Mesenchymal stem cell (in vitro differentiated cells and primary cell): ENCODE measurements at regions not wholly inside any gene's neighbourhood (a gene's known extent, or its start where the extent isn't known, plus 50 kb on each side); places are given as distances from the start of the nearest gene placed in this dataset.
A peak's percentile ranks its signal among the peaks of the same experiment; 100 is the strongest.

ENCODE experiments used
- DNase-seq: peaks from one replicate; pipeline ENCODE4 v3.0.0-alpha.2; 2013
- H2AFZ ChIP-seq: one replicate; pipeline ENCODE4 v1.6.1; 2013; ENCODE audit warnings: low read depth, mild to moderate bottlenecking, control low read depth, inconsistent platforms, low read length, moderate library complexity
- H2AK5ac ChIP-seq: 2 replicates; pipeline ENCODE4 v1.6.1; 2013; ENCODE audit warnings: low read length, moderate library complexity, mild to moderate bottlenecking, inconsistent platforms; ENCODE audit not compliant: severe bottlenecking
- H2BK120ac ChIP-seq: one replicate; pipeline ENCODE4 v1.6.1; 2013; ENCODE audit warnings: low read depth, mild to moderate bottlenecking, inconsistent platforms, low read length, moderate library complexity
- H2BK12ac ChIP-seq, 2 experiments: one replicate each; pipeline ENCODE4 v1.6.1; 2013; ENCODE audit warnings: inconsistent platforms in 2 of 2, low read length in 2 of 2, mild to moderate bottlenecking in 2 of 2, moderate library complexity in 2 of 2, control low read depth in 1 of 2
- H2BK15ac ChIP-seq: one replicate; pipeline ENCODE4 v1.6.1; 2013; ENCODE audit warnings: mild to moderate bottlenecking, low read depth, inconsistent platforms; ENCODE audit not compliant: poor library complexity, severe bottlenecking
- H2BK5ac ChIP-seq: 2 replicates; pipeline ENCODE4 v1.6.1; 2013; ENCODE audit warnings: low read depth, mild to moderate bottlenecking, low read length, control low read depth, inconsistent platforms; ENCODE audit not compliant: poor library complexity, severe bottlenecking
- H3K14ac ChIP-seq, 2 experiments: one replicate each; pipeline ENCODE4 v1.6.1; 2013; ENCODE audit warnings: inconsistent platforms in 2 of 2, low read length in 2 of 2, control low read depth in 1 of 2, mild to moderate bottlenecking in 1 of 2, moderate library complexity in 1 of 2
- H3K18ac ChIP-seq, 2 experiments: one replicate each; pipeline ENCODE4 v1.6.1; 2013; ENCODE audit warnings: inconsistent platforms in 2 of 2, low read length in 2 of 2, control low read depth in 1 of 2, low read depth in 1 of 2, mild to moderate bottlenecking in 1 of 2
- H3K23ac ChIP-seq, 2 experiments: one replicate each; pipeline ENCODE4 v1.6.1; 2013; ENCODE audit warnings: inconsistent platforms in 2 of 2, low read length in 2 of 2, mild to moderate bottlenecking in 2 of 2, moderate library complexity in 2 of 2, control low read depth in 1 of 2
- H3K27ac ChIP-seq: 2 replicates; pipeline ENCODE4 v1.5.1; 2013; ENCODE audit warnings: mild to moderate bottlenecking, moderate library complexity, low read length, control low read depth, inconsistent platforms; ENCODE audit not compliant: poor library complexity, severe bottlenecking
- H3K27me3 ChIP-seq, 2 experiments: 2 replicates each; pipeline versions ENCODE4 v1.6.1 to v1.7.0; 2013; ENCODE audit warnings: low read length in 2 of 2, mild to moderate bottlenecking in 2 of 2, moderate library complexity in 2 of 2, control low read depth in 1 of 2, inconsistent platforms in 1 of 2; ENCODE audit not compliant: control insufficient read depth in 1 of 2, insufficient read depth in 1 of 2
- H3K36me3 ChIP-seq, 2 experiments: 2 replicates each; pipeline versions ENCODE4 v1.6.1 to v1.7.0; 2013; ENCODE audit warnings: low read length in 2 of 2, control low read depth in 1 of 2, inconsistent platforms in 1 of 2, low read depth in 1 of 2, mild to moderate bottlenecking in 1 of 2; ENCODE audit not compliant: insufficient read depth in 2 of 2, control insufficient read depth in 1 of 2
- H3K4ac ChIP-seq, 2 experiments: one replicate each; pipeline ENCODE4 v1.6.1; 2013; ENCODE audit warnings: inconsistent platforms in 2 of 2, low read length in 2 of 2, mild to moderate bottlenecking in 2 of 2, moderate library complexity in 2 of 2, control low read depth in 1 of 2, low read depth in 1 of 2
- H3K4me1 ChIP-seq: 2 replicates; pipeline ENCODE4 v1.6.1; 2013; ENCODE audit warnings: low read depth, low read length, control low read depth; ENCODE audit not compliant: control insufficient read depth, insufficient read depth
- H3K4me2 ChIP-seq: 2 replicates; pipeline ENCODE4 v1.6.1; 2013; ENCODE audit warnings: low read length, mild to moderate bottlenecking, inconsistent platforms; ENCODE audit not compliant: poor library complexity, severe bottlenecking
- H3K4me3 ChIP-seq, 2 experiments: 2 replicates each; pipeline versions ENCODE4 v1.5.1 to v1.7.0; 2013; ENCODE audit warnings: low read length in 2 of 2, mild to moderate bottlenecking in 2 of 2, control low read depth in 1 of 2, low read depth in 1 of 2; ENCODE audit not compliant: insufficient read depth in 1 of 2
- H3K79me1 ChIP-seq: replicated peaks from 2 replicates; pipeline ENCODE4 v1.6.1; 2013; ENCODE audit warnings: mild to moderate bottlenecking, control low read depth, low read length, inconsistent platforms; ENCODE audit not compliant: poor library complexity, severe bottlenecking
- H3K9ac ChIP-seq: 2 replicates; pipeline ENCODE4 v1.7.0; 2013; ENCODE audit warnings: mild to moderate bottlenecking, low read length, moderate library complexity
- H3K9me3 ChIP-seq: 2 replicates; pipeline ENCODE4 v1.7.0; 2013; ENCODE audit warnings: mild to moderate bottlenecking, low read length; ENCODE audit not compliant: control insufficient read depth
- H4K8ac ChIP-seq: one replicate; pipeline ENCODE4 v1.6.1; 2013; ENCODE audit warnings: inconsistent platforms, mild to moderate bottlenecking, low read length, moderate library complexity
- H4K91ac ChIP-seq: one replicate; pipeline ENCODE4 v1.6.1; 2013; ENCODE audit warnings: mild to moderate bottlenecking, low read length, inconsistent platforms
- WGBS: methylation state at CpG from one replicate; pipeline ENCODE4 v1.1.7; 2013; ENCODE audit warnings: mixed read lengths; 5-methylcytosine and 5-hydroxymethylcytosine counted together

- Histone ChIP-seq H3K4ac (no peak overlapping the region), H2BK5ac (no peak overlapping the region), H2BK12ac (no peak overlapping the region), H3K14ac (no peak overlapping the region), H2AK5ac (no peak overlapping the region), H3K23ac (no peak overlapping the region), H3K27ac (no peak overlapping the region), H4K8ac (no peak overlapping the region), H2BK120ac (no peak overlapping the region), H4K91ac (no peak overlapping the region), H2BK15ac (no peak overlapping the region), H3K9me3 (peaks cover 8% of the 10 kb centered on the region), H3K4me1 (peaks cover 3% of the 10 kb centered on the region), H3K27me3 (no peaks in the 10 kb centered on the region), H3K36me3 (no peaks in the 10 kb centered on the region), H3K79me1 (no peaks in the 10 kb centered on the region), H3K9ac (no peak overlapping the region), H2AFZ (no peak overlapping the region), H3K4me3 (no peak overlapping the region), H3K4me2 (no peak overlapping the region), H3K18ac (no peak overlapping the region)
- 60% methylated on average over 2 of the region's 2 CpGs for WGBS
- no peak for DNase-seq
These were observed 207.4 kb downstream of the MYLK4 start for GRCh38 chr6:2543321-2543720.

GRCh38 chr6:2542858-2543218, 207.9 kb downstream of the MYLK4 start:
- H2BK5ac ChIP-seq, result no peak overlapping the region
- no peak overlapping the region for H2BK12ac ChIP-seq
- H3K9ac ChIP-seq, result no peak overlapping the region
- H2BK15ac ChIP-seq, result no peak overlapping the region
- no peak overlapping the region for H3K14ac ChIP-seq
- no peak overlapping the region for H2BK120ac ChIP-seq
- H3K4me2 ChIP-seq, result no peak overlapping the region
- H3K18ac ChIP-seq, result no peak overlapping the region
- H3K36me3 ChIP-seq, result no peaks in the 10 kb centered on the region
- H3K27me3 ChIP-seq, result no peaks in the 10 kb centered on the region
- H2AFZ ChIP-seq, result no peak overlapping the region
- H4K8ac ChIP-seq, result no peak overlapping the region
- DNase-seq, result peak; percentile 45
- peaks cover 3% of the 10 kb centered on the region for H3K4me1 ChIP-seq
- H2AK5ac ChIP-seq, result no peak overlapping the region
- H3K4ac ChIP-seq, result no peak overlapping the region
- H3K79me1 ChIP-seq, result no peaks in the 10 kb centered on the region
- no peak overlapping the region for H3K27ac ChIP-seq
- H3K23ac ChIP-seq, result no peak overlapping the region
- H3K4me3 ChIP-seq, result no peak overlapping the region
- 79% methylated on average over 4 of the region's 4 CpGs for WGBS
- H4K91ac ChIP-seq, result no peak overlapping the region
- H3K9me3 ChIP-seq, result peaks cover 3% of the 10 kb centered on the region

GRCh38 chr6:2542101-2542857, 208.4 kb downstream of the MYLK4 start:
- Histone ChIP-seq H3K14ac (no peak overlapping the region), H3K23ac (no peak overlapping the region), H2AK5ac (no peak overlapping the region), H2BK120ac (no peak overlapping the region), H3K79me1 (no peaks in the 10 kb centered on the region), H3K4me1 (peaks cover 3% of the 10 kb centered on the region), H4K91ac (no peak overlapping the region), H3K27me3 (no peaks in the 10 kb centered on the region), H2AFZ (no peak overlapping the region), H2BK5ac (no peak overlapping the region), H2BK12ac (no peak overlapping the region), H3K4me2 (no peak overlapping the region), H3K4ac (no peak overlapping the region), H3K27ac (no peak overlapping the region), H3K9me3 (no peaks in the 10 kb centered on the region), H3K18ac (no peak overlapping the region), H3K36me3 (no peaks in the 10 kb centered on the region), H4K8ac (no peak overlapping the region), H2BK15ac (no peak overlapping the region), H3K4me3 (no peak overlapping the region), H3K9ac (no peak overlapping the region)
- DNase-seq, result no peak
- 68% methylated on average over 8 of the region's 8 CpGs for WGBS

GRCh38 chr6:2536451-2536850, 214.3 kb downstream of the MYLK4 start:
- no peak overlapping the region for H3K4me2 ChIP-seq
- H3K27me3 ChIP-seq, result no peaks in the 10 kb centered on the region
- H3K9me3 ChIP-seq, result peaks cover 4% of the 10 kb centered on the region
- H2BK5ac ChIP-seq, result no peak overlapping the region
- no peak overlapping the region for H3K4me3 ChIP-seq
- no peak overlapping the region for H3K27ac ChIP-seq
- H3K4ac ChIP-seq, result no peak overlapping the region
- 79% methylated on average over 6 of the region's 6 CpGs for WGBS
- H2BK12ac ChIP-seq, result no peak overlapping the region
- H3K14ac ChIP-seq, result no peak overlapping the region
- H2BK15ac ChIP-seq, result no peak overlapping the region
- no peak overlapping the region for H4K91ac ChIP-seq
- no peak overlapping the region for H3K18ac ChIP-seq
- no peak overlapping the region for H2AFZ ChIP-seq
- DNase-seq, result no peak
- no peak overlapping the region for H3K23ac ChIP-seq
- no peaks in the 10 kb centered on the region for H3K79me1 ChIP-seq
- no peak overlapping the region for H4K8ac ChIP-seq
- H2BK120ac ChIP-seq, result no peak overlapping the region
- H2AK5ac ChIP-seq, result no peak overlapping the region
- no peaks in the 10 kb centered on the region for H3K36me3 ChIP-seq
- H3K9ac ChIP-seq, result no peak overlapping the region
- H3K4me1 ChIP-seq, result peaks cover 4% of the 10 kb centered on the region
